ENCODE measurements at regions not wholly inside any gene's neighbourhood (a gene's known extent, or its start where the extent isn't known, plus 50 kb on each side); places are given as distances from the start of the nearest gene placed in this dataset.
A peak's percentile ranks its signal among the peaks of the same experiment; 100 is the strongest.
"Not testable (repeated sequence)": the region's sequence is repeated elsewhere in the genome, so short reads cannot be mapped to it uniquely, and the experiment has no call there.

DNA sequence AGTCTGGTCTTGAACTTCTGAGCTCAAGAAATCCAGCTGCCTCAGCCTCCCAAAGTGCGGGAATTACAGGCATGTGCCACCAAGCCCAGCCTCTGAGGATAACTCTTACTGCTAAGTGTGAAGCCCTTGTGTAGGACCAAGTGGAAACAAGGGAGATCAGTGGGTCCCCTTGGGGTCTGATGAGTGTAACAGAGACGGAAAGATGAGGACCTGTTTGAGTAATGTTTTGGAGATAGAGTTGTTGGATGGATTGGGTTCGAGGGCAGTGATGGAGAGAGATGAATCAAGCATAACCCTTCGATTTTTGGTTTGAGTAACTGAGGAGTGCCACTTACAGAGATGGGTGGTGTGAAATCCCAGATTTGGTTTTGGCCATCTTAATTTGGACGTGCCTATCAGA is 378.7 kb downstream of the ANAPC1 start:
- H3K9ac ChIP-seq (ENCODE audit: low read depth, low read length); H3K9me3 ChIP-seq (ENCODE audit: control insufficient read depth, insufficient read depth, low read length); H3K4me2 ChIP-seq (ENCODE audit: low read depth, low read length); H3K27me3 ChIP-seq (ENCODE audit: control insufficient read depth, insufficient read depth, low read length); H4K91ac ChIP-seq (ENCODE audit: insufficient read depth, low read depth, low read length); POLR2A ChIA-PET (ENCODE audit: unreplicated experiment); H2BK20ac ChIP-seq (ENCODE audit: low read depth, low read length); H3K4me3 ChIP-seq (ENCODE audit: insufficient read depth, low read depth, low read length); CTCF ChIA-PET; H3K36me3 ChIP-seq (ENCODE audit: control insufficient read depth, insufficient read depth, low read length); in situ Hi-C loops (cut with MboI; ENCODE audit: low sequenced_read_pairs); H3K14ac ChIP-seq (replicated peaks; ENCODE audit: low read depth, low read length); DNase-seq; BruUV-seq (replicated peaks); H2AK9ac ChIP-seq (replicated peaks; ENCODE audit: low read depth, low read length, poor library complexity); dilution Hi-C loops (cut with HindIII; ENCODE audit: low sequenced_read_pairs, unreplicated experiment); H3K23ac ChIP-seq (ENCODE audit: low read depth, low read length); H4K20me1 ChIP-seq (ENCODE audit: insufficient read depth, low read length); H4K5ac ChIP-seq (ENCODE audit: low read depth, low read length); intact Hi-C loops (cut with micrococcal nuclease); H3K4ac ChIP-seq (ENCODE audit: low read depth, low read length); H3K9me1 ChIP-seq (ENCODE audit: insufficient read depth, low read length); H3K79me1 ChIP-seq (ENCODE audit: low read depth in 1 of 2, low read length in 2 of 2); H3K56ac ChIP-seq (ENCODE audit: extremely low read depth, insufficient read depth, low read length); H2BK5ac ChIP-seq (ENCODE audit: low read depth, low read length, poor library complexity, severe bottlenecking); H2AFZ ChIP-seq (replicated peaks; ENCODE audit: low read length, poor library complexity); H3K4me1 ChIP-seq (ENCODE audit: control insufficient read depth, insufficient read depth, low read length); ATAC-seq (ENCODE audit: low read depth): not testable (repeated sequence)
- Histone ChIP-seq H2BK15ac (ENCODE audit: low read depth, low read length) (peak overlapping the region; percentile 62; the same call in 1 of the 3 replicates), H2BK120ac (ENCODE audit: low read depth, low read length) (peak overlapping the region; percentile 15; the same call in 1 of the 2 replicates), H3K18ac (ENCODE audit: low read depth, low read length) (peak overlapping the region; percentile 38), H2AK5ac (ENCODE audit: low read depth, low read length) (peak overlapping the region; percentile 39; the same call in 1 of the 2 replicates), H3K27ac (ENCODE audit: insufficient read depth, low read length) (peak overlapping the region; percentile 44; the same call in 1 of the 2 replicates), H4K8ac (ENCODE audit: low read depth in 2 of 2, low read length in 2 of 2) (peak overlapping the region in 1 of 2 experiments; percentile 17; a peak in 1 of 4 replicates)
- no CpG with 5 or more reads among the region's 5 CpGs for WGBS, 2 experiments (ENCODE audit: extremely low coverage in 2 of 2, insufficient read length in 1 of 2)

DNA sequence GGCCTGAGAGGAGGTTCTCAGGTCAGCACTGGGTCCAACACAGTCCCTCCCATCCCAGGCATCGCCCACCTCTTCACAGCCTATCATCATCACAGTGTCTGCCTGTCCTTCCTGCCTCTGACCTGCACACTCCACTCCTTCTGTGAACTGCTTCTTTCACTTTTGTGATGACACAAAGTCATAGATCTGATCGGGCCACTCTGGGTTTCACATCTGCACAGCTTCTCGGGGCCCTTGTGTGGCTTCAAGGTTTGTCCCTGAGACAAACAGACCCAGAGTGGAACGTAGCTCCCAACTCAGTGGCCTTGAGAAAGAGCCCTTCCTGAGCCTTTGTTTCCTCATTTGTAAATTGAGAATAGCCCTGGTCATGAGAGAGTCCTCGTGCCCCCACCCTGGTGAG is 377.1 kb downstream of the ANAPC1 start:
- H4K8ac ChIP-seq (ENCODE audit: low read depth in 2 of 2, low read length in 2 of 2); in situ Hi-C loops (cut with MboI; ENCODE audit: low sequenced_read_pairs); H3K9me1 ChIP-seq (ENCODE audit: insufficient read depth, low read length); H4K91ac ChIP-seq (ENCODE audit: insufficient read depth, low read depth, low read length); H4K5ac ChIP-seq (ENCODE audit: low read depth, low read length); CTCF ChIA-PET; ATAC-seq (ENCODE audit: low read depth); H2BK15ac ChIP-seq (ENCODE audit: low read depth, low read length); H3K23ac ChIP-seq (ENCODE audit: low read depth, low read length); H2BK20ac ChIP-seq (ENCODE audit: low read depth, low read length); H4K20me1 ChIP-seq (ENCODE audit: insufficient read depth, low read length); H2AK9ac ChIP-seq (replicated peaks; ENCODE audit: low read depth, low read length, poor library complexity); H3K4ac ChIP-seq (ENCODE audit: low read depth, low read length); H3K36me3 ChIP-seq (ENCODE audit: control insufficient read depth, insufficient read depth, low read length); dilution Hi-C loops (cut with HindIII; ENCODE audit: low sequenced_read_pairs, unreplicated experiment); H2AK5ac ChIP-seq (ENCODE audit: low read depth, low read length); DNase-seq; H3K27ac ChIP-seq (ENCODE audit: insufficient read depth, low read length); POLR2A ChIA-PET (ENCODE audit: unreplicated experiment); H3K18ac ChIP-seq (ENCODE audit: low read depth, low read length); H3K56ac ChIP-seq (ENCODE audit: extremely low read depth, insufficient read depth, low read length); H3K9ac ChIP-seq (ENCODE audit: low read depth, low read length); H3K27me3 ChIP-seq (ENCODE audit: control insufficient read depth, insufficient read depth, low read length); H3K4me1 ChIP-seq (ENCODE audit: control insufficient read depth, insufficient read depth, low read length); H3K14ac ChIP-seq (replicated peaks; ENCODE audit: low read depth, low read length); H3K4me3 ChIP-seq (ENCODE audit: insufficient read depth, low read depth, low read length); H3K9me3 ChIP-seq (ENCODE audit: control insufficient read depth, insufficient read depth, low read length); H2BK5ac ChIP-seq (ENCODE audit: low read depth, low read length, poor library complexity, severe bottlenecking); intact Hi-C loops (cut with micrococcal nuclease); H2AFZ ChIP-seq (replicated peaks; ENCODE audit: low read length, poor library complexity); H3K4me2 ChIP-seq (ENCODE audit: low read depth, low read length); BruUV-seq (replicated peaks); H3K79me1 ChIP-seq (ENCODE audit: low read depth in 1 of 2, low read length in 2 of 2): not testable (repeated sequence)
- H2BK120ac ChIP-seq (ENCODE audit: low read depth, low read length), result 0 out of 2 replicates have a peak overlapping the region, but pooled peaks have one; percentile 15
- no CpG with 5 or more reads among the region's 5 CpGs for WGBS, 2 experiments (ENCODE audit: extremely low coverage in 2 of 2, insufficient read length in 1 of 2)
